ENCODE measurements at regions not wholly inside any gene's neighbourhood (a gene's known extent, or its start where the extent isn't known, plus 50 kb on each side); places are given as distances from the start of the nearest gene placed in this dataset.

DNA sequence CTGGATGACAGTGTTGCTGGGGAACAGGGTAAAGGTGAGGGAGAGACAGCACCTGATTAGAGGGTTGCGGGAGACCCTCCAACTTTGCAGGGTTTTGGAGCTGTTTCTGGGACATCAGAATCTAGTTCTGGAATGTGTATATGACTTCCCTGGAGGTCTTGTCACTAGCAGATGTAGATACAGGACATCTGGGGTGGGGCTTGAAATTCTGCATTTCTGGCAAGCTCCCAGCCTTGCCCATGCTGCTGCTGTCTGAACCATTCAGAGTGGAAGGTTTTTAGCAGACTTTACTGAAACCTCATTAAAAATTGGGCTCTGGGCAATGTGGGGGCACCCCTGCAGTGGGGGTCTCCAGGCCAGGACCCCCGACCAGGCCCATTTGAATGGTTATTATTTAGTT, 220.3 kb upstream of the SKOR2 start (continued):
- TF ChIP-seq, protein P1, sequence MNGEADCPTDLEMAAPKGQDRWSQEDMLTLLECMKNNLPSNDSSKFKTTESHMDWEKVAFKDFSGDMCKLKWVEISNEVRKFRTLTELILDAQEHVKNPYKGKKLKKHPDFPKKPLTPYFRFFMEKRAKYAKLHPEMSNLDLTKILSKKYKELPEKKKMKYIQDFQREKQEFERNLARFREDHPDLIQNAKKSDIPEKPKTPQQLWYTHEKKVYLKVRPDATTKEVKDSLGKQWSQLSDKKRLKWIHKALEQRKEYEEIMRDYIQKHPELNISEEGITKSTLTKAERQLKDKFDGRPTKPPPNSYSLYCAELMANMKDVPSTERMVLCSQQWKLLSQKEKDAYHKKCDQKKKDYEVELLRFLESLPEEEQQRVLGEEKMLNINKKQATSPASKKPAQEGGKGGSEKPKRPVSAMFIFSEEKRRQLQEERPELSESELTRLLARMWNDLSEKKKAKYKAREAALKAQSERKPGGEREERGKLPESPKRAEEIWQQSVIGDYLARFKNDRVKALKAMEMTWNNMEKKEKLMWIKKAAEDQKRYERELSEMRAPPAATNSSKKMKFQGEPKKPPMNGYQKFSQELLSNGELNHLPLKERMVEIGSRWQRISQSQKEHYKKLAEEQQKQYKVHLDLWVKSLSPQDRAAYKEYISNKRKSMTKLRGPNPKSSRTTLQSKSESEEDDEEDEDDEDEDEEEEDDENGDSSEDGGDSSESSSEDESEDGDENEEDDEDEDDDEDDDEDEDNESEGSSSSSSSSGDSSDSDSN (IDR thresholded peaks at IDR 0.05; ENCODE audit: borderline replicate concordance in 1 of 2, low read depth in 2 of 2, low read length in 2 of 2): no peak
- TF ChIP-seq ZNF217 (CRISPR knock-in tag; IDR thresholded peaks at IDR 0.05) (no peak), KLF16 (IDR thresholded peaks at IDR 0.05) (no peak), ERF (CRISPR knock-in tag; IDR thresholded peaks at IDR 0.05) (no peak), OTX1 (CRISPR knock-in tag; IDR thresholded peaks at IDR 0.05) (no peak), SETDB1 (IDR thresholded peaks at IDR 0.05; ENCODE audit: low read length) (no peak), ZKSCAN1 (IDR thresholded peaks at IDR 0.05; ENCODE audit: low read depth, low read length) (no peak), LEF1 (IDR thresholded peaks at IDR 0.05) (no peak)
- TF ChIP-seq, protein P2, sequence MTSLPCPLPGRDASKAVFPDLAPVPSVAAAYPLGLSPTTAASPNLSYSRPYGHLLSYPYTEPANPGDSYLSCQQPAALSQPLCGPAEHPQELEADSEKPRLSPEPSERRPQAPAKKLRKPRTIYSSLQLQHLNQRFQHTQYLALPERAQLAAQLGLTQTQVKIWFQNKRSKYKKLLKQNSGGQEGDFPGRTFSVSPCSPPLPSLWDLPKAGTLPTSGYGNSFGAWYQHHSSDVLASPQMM (CRISPR knock-in tag; IDR thresholded peaks at IDR 0.05): no peak
- TF ChIP-seq, protein P3, sequence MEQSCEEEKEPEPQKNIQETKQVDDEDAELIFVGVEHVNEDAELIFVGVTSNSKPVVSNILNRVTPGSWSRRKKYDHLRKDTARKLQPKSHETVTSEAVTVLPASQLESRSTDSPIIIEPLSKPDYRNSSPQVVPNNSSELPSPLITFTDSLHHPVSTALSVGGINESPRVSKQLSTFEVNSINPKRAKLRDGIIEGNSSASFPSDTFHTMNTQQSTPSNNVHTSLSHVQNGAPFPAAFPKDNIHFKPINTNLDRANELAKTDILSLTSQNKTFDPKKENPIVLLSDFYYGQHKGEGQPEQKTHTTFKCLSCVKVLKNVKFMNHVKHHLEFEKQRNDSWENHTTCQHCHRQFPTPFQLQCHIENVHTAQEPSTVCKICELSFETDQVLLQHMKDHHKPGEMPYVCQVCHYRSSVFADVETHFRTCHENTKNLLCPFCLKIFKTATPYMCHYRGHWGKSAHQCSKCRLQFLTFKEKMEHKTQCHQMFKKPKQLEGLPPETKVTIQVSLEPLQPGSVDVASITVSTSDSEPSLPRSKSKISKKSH (CRISPR knock-in tag; IDR thresholded peaks at IDR 0.05): no peak
- TF ChIP-seq, protein P4, sequence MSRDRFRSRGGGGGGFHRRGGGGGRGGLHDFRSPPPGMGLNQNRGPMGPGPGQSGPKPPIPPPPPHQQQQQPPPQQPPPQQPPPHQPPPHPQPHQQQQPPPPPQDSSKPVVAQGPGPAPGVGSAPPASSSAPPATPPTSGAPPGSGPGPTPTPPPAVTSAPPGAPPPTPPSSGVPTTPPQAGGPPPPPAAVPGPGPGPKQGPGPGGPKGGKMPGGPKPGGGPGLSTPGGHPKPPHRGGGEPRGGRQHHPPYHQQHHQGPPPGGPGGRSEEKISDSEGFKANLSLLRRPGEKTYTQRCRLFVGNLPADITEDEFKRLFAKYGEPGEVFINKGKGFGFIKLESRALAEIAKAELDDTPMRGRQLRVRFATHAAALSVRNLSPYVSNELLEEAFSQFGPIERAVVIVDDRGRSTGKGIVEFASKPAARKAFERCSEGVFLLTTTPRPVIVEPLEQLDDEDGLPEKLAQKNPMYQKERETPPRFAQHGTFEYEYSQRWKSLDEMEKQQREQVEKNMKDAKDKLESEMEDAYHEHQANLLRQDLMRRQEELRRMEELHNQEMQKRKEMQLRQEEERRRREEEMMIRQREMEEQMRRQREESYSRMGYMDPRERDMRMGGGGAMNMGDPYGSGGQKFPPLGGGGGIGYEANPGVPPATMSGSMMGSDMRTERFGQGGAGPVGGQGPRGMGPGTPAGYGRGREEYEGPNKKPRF (IDR thresholded peaks at IDR 0.05; ENCODE audit: low read depth, low read length): no peak

Data from K562 (cell line).